ENCODE measurements at regions not wholly inside any gene's neighbourhood (a gene's known extent, or its start where the extent isn't known, plus 50 kb on each side); places are given as distances from the start of the nearest gene placed in this dataset.
"Not testable (repeated sequence)": the region's sequence is repeated elsewhere in the genome, so short reads cannot be mapped to it uniquely, and the experiment has no call there.

GRCh38 chr7:29696402-29696801 lies 109.9 kb upstream of the WIPF3 start:
- not testable (repeated sequence) for DNase-seq (ENCODE audit: low read depth)

- DNase-seq (ENCODE audit: low read depth), result not testable (repeated sequence)
These were observed 106.6 kb upstream of the WIPF3 start for GRCh38 chr7:29699723-29700122.

DNA sequence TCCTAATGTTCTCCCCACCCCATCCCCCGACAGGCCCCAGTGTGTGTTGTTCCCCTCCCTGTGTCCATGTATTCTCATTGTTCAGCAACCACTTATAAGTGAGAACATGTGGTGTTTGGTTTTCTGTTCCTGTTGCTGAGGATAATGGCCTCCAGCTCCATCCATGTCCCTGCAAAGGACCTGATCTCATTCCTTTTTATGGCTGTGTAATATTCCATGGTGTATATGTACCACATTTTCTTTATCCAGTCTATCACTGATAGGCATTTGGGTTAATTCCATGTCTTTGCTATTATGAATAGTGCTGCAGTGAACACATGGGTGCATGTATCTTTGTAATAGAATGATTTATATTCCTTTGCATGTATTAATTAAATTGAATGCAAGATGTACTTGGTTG lies 104.8 kb upstream of the WIPF3 start:
- DNase-seq (ENCODE audit: low read depth), result not testable (repeated sequence)

GRCh38 chr7:29703830-29704229 lies 102.5 kb upstream of the WIPF3 start:
- not testable (repeated sequence) for DNase-seq (ENCODE audit: low read depth)

- DNase-seq (ENCODE audit: low read depth), result peak; percentile 7
These were observed 97.3 kb upstream of the WIPF3 start for GRCh38 chr7:29709002-29709401.

GRCh38 chr7:29723127-29723526 lies 83.2 kb upstream of the WIPF3 start:
- DNase-seq (ENCODE audit: low read depth), result peak; percentile 96

GRCh38 chr7:29723599-29723998 lies 82.7 kb upstream of the WIPF3 start:
- peak; percentile 41 for DNase-seq (ENCODE audit: low read depth)

DNA sequence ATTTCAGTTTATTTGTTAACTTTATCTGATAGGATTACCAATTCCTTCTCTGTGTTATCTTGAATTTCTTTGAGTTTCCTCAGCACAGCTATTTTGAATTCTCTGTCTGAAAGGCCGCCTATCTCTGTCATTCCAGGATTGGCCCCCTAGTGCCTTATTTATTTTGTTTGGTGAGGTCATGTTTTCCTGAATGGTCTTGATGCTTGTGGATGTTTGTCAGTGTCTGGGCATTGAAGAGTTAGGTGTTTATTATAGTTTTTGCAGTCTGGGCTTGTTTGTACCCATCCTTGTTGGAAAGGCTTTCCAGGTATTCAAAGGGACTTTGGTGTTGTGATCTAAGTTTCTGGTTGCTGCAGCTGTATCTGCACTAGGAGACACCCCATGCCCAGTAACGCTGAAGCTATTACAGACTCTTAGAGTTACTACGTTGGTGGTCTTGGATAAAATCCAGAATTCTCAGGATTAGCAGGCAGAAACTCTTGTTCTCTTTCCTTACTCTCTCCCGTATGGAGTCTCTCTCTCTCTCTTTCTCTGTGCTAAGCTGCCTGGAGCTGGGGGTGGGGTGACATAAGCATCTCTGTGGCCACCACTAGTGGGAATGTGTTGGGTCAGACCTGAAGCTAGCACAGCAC lies 76.7 kb upstream of the WIPF3 start:
- DNase-seq (ENCODE audit: low read depth), result not testable (repeated sequence)

DNA sequence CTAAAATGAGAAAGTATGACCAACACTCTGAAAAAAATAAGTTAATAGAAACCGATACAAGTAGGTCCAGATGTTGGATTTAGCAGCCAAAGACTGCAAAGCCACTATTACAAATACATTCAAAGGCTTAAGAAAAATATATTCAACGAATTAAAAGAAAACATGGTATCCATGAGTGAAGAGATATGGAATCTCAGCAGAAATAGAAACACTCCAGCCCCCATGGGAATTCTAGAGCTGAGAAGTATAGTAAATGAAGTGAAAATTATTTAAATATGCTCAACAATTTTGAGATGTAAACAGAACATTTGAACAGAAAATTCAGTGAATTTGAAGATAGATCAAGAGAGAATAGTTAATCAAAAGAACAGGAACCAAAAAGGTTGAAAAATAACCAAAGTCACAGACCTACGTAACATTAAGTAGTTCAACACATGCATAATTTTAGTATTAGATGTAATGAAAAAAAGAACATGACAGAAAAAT lies 72.0 kb upstream of the WIPF3 start:
- DNase-seq (ENCODE audit: low read depth), result no peak

DNA sequence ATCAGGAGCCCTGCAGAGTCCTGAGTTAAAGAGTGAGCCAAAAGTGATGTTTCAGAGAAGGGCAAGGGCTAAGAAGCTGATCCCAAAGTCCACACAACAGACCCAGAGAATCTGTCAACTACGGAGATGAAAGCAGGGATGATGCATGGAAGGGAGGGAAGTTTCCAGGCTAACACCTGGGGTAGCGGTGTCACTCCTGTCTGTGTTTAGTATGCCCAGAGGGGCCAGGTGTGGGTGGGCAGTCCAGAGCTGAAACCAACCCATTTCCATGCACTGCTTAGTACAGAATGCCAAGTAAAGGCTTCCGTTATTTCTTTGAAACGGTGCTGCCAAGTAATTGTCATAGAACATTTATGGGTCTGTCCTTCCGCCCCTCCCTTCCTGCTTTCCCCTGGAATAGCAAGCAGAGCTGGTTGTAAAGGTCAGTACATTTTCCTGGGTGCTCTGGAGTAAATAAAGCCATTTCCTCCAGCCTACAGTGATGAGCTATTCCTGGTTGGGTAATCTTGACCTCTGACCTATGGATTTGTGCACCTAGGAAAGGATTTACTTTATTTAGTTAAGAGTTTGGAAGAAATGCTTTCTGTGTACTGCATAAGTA lies 58.6 kb upstream of the WIPF3 start:
- not testable (repeated sequence) for DNase-seq (ENCODE audit: low read depth)

DNA sequence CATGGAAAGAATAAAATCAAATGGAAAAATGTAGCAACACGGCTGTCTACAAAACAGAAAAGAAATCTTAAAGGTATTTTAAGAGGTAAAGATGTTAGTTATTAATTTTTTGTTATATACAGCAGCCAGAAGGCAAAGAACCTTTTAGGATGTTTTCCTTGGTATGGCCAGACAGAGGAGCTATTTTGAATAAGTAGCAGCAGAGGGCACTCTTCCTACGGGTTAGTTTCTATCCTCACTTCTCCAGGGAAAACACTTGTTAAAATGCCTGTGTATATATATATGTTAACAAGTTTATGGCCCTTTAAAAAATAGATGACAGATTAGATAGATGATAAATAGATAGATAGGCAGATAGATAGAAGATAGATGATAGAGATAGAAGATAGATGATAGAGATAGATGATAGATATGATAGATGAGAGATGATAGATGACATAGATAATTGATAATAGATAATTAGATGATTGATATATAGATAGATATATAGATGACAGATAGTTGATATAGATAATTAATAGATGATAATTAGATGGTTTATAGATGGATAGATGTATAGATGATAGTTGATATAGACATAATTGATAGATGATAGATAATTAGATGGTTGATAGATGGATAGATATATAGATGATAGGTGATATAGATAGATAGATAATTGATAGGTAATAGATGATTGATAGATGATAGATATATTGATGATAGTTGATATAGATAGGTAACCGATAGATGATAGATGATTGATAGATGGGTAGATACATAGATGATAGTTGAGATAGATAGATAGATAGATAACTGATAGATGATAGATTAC lies 57.8 kb upstream of the WIPF3 start:
- peak; percentile 54 for DNase-seq (ENCODE audit: low read depth)

DNA sequence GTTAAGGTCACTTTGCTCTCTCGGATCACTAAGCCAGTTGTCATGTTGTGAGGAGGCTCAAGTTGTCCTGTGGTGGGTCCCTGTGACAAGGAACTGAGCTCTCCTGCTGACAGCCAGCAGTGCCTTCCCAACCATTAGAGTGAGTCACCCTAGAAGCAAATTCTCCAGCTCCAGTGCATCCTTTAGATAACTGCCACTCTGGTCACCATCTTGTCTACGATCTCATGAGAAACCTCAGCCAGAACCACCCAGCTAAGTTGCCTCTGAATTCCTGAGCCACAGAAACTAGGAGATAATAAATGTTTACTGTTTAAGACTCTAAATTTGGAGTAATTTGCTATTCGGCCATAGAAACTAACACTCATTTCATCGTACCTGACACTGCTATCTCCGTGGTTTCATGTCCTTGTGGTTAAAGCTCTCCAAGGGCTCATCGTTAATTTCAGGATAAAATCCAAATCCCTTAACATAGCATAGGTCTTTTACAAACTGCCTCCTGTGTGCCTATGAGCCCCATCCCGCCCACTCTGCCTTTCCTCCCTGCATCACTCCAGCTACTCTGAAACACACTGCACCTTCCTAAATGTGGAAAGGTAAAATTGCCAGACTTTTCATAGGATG lies 56.5 kb upstream of the WIPF3 start:
- no peak for DNase-seq (ENCODE audit: low read depth)

DNA sequence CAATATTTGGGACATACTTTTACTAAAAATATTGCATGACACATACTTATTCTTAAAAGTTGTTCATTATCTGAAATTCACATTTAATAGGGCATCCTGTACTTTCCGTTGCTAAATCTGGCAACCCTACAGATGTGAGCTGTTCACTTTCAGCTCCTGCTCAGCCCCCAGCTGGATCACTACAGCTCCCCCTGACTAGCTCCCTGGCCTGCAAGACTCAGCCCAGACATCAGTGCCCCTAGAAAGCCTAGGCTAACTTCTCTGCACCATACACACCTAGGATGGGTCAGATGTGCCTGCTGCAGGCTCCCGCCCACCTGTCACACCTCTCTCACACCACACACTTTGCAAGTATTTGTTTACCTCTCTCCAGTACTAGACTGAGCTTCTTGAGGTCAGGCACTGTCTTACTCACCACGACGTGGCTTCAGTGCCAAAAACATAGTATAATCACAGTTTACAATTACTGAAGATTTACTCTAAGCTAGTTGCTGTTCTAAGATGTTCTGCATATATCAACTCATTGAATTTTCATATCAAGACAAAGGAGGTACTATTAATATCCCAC lies 55.9 kb upstream of the WIPF3 start:
- DNase-seq (ENCODE audit: low read depth), result not testable (repeated sequence)

- not testable (repeated sequence) for DNase-seq (ENCODE audit: low read depth)
These were observed 55.3 kb upstream of the WIPF3 start for GRCh38 chr7:29751012-29751411.

DNA sequence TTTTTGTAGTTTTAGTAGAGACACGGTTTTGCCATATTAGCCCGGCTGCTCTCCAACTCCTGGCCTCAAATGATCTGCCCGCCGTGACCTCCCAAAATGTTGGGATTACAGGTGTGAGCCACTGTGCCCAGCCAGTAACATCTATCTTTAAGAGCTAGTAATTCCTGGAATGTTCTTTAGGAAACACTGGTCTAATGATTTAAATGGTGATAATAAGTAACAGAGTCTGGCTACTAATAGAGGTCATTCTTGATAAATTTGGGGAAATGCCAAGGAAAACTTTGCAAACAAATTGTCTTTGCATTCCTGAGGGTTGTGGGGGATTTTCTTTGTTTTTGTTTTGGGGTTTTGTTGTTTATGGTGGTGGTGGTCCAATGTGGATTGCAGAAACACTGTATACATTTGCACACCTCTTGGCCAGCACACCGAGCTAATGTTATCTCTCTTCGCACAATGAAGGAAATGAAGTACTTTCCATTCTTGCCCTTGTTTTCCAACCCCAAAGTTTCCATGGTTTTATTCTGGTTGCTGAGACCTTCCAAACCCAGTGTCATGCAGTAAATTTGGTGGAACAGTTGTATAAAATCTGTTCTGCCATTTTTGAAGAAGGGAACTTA lies 51.3 kb upstream of the WIPF3 start:
- no peak for DNase-seq (ENCODE audit: low read depth)
